DMS114 treated with DMSO at 0.1 percent for 48 hours (cell line): ENCODE measurements at regions not wholly inside any gene's neighbourhood (a gene's known extent, or its start where the extent isn't known, plus 50 kb on each side); places are given as distances from the start of the nearest gene placed in this dataset.
"Not testable (repeated sequence)": the region's sequence is repeated elsewhere in the genome, so short reads cannot be mapped to it uniquely, and the experiment has no call there.

Source experiments
- DNase-seq: peaks from one replicate; lab custom pipeline; 2025; ENCODE audit not compliant: unreplicated experiment; lab: John Stamatoyannopoulos, UW

- no peak for DNase-seq
Observed at GRCh38 chr9:82052081-82052480, 63.5 kb downstream of the SPATA31D1 start.

DNA sequence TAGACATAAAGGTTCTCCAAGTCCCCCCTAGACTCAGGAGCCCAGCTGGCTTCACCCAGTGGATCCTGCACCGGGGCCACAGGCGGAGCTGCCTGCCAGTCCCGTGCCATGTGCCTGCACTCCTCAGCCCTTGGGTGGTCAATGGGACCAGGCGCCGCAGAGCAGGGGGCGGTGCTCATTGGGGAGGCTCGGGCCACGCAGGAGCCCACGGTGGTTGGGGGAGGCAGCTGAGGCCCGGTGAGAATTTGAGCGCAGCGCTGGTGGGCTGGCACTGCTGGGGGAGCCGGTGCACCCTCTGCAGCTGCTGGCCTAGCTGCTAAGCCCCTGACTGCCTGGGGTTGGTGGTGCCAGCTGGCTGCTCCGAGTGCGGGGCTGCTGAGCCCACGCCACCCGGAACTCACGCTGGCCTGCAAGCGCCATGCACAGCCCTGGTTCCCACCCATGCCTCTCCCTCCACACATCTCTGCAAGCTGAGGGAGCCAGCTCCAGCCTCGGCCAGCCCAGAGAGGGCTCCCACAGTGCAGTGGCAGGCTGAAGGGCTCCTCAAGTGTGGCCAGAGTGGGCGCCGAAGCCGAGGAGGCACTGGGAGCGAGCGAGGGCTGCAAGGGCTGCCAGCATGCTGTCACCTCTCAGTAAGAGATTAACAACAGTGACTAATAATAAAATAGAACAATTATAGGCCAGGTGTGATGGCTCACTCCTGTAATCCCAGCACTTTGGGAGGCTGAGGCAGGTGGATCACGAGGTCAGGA lies 65.9 kb downstream of the SPATA31D1 start:
- DNase-seq = no peak

DNA sequence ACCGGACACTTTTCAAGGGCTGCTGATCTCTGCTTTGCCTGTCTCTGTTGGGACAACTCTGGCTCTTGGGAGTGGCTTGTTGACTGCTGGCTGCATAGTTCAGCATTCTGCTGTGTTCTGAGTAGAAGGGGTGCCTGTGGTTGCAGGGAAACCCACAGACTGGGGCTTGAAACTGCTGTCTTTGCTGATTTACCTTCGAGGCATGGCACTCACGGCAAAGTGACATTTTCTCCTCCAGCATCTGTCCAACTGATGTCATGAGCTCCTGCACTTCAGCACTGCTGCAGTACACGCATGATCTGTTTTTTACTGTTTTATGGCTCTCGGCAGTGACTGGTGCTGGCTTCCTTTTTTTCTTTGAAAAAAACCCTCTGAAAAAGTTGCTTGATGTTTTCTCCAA lies 69.2 kb downstream of the SPATA31D1 start:
- DNase-seq = no peak

GRCh38 chr9:82061801-82062200 lies 73.2 kb downstream of the SPATA31D1 start:
- DNase-seq = not testable (repeated sequence)

- DNase-seq = no peak
Observed at GRCh38 chr9:82062245-82062644, 73.7 kb downstream of the SPATA31D1 start.

DNA sequence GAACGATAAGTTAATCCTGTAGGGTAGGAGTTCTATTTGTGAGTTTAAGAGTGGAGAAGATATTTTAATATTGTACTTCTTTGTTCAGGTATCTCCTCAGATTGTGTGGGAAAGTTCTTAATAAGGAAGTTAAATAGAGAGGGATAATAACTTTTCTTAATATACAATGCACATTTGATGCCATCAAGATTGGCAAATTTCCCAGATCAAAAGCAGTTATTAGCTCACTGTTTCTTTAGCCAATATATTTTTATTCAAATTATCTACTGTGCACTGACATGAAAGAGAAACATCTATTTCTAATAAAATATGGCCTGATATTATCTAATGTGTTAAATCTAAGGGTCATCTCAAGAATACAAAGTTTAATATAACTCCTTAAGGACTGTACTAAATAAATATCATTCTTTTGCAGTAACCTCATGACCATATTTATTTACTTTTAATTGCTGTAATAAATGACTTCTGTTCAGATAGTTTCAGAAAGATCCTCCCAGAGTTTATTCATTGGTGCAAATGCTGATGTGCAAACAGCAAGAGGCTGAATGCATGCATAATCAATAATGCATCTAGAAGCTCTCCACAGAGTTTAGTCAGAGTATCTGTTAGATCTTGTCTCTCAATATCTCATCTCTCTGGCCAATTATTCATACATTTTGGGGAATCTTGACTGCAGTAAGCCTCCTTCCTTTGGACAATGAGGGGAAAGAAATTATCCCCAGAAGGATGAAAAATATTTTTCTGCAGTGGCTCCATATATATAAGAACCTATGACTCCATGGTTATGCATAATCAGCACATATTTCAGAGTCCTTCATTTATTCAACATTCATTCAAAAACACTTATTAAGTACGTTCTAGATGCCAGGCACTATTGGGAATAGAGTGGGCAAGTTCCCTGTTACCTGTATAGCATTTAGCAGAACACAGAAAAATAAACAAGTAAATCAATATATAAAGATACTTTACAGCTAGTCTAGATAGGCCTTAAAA lies 85.3 kb downstream of the SPATA31D1 start:
- no peak for DNase-seq

DNA sequence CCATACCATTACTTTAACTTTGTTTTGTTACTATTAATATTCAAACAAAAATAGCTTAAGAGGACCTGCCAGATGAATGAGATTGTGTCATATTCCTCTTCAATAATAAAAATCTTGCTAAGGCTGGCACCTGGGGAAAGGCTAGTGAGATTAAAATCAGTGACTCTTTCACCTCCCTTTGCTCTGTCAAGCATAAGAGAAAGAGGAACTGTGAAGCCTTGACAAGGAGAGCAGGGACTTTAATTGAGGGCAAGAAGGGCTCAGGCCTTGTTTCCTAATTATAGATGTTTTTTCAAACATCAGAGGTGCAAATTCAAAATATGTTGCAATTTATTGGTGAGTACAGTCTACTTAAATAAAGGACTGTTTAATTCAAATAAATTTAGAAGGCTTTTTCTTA lies 91.7 kb downstream of the SPATA31D1 start:
- DNase-seq = no peak

- no peak for DNase-seq
Observed at GRCh38 chr9:82081496-82081895, 92.9 kb downstream of the SPATA31D1 start.

DNA sequence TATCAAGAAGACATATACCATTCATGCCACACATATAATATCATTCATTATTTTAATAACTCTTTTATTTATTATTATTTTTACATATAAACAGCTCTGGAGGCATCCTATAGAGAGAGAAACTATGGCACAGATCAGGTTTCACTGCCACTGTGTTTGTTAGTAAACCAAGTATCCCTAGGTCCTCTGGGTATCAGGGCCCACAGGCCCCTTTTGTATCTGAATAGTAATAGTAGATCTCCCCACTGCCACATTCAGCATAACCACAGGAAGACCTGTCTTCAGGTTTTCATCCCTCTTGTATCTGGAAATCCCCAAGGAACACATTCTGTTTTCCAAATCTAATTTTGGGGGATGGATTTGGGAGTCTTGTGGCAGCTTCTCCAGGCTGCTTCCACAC lies 94.0 kb downstream of the SPATA31D1 start:
- no peak for DNase-seq

DNA sequence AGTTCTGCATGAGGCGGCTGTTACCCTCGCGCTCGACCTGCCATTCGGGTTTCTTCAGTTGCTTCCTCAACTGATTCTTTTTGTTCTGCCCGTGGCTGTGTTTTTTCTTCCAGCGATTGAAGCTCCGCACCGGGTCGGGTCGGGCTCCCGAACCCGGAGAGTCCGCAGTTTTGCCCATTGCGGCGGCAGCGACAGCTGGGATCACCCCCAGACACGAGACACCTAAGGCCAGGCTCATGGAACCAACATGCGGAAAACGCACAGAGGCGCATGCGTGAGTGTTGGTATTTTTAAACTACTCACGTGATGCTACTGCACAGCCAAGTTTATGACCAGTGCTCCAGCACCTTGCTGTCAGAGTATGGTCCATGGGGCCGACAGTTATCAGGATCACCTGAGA lies 100.0 kb downstream of the SPATA31D1 start:
- DNase-seq = no peak

GRCh38 chr9:82090046-82090445 lies 101.5 kb downstream of the SPATA31D1 start:
- no peak for DNase-seq

DNA sequence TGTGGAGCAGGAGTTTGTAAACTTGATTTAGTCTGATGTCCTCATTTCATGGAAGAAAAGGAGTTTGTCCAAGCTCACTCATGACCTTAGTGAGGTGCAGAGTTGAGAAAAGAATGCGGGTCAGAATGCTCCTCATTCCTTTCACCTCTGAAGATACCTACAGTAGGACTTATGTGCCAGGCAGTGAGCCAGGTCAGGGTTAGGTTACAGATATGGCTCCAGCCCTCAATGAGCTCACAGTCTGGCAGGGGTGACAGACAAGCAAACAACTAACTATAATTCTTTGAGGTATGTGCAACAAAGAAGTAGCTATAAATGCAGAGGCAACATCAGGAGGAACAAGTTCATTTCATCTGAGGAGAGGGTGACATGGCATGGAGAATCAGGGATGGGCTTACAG lies 102.5 kb downstream of the SPATA31D1 start:
- no peak for DNase-seq

DNA sequence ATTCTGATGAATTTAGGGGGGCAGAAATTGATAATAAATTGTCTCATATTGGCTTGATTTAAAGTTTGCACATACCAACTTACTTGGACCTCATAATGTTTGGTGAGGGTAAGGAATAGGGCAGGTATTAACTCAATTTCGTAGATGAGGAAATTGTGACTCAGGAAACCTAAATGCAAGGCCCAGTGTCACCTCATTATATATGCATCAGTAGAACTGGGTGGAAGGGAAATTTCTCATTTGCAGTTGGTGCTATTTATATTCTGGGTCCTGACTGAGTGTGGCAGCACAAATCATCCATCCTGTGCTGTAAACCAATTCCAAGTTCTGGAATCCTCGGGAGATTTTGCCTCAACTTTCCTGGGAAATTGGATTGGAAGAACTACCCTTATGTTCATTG lies 103.0 kb downstream of the SPATA31D1 start:
- DNase-seq = no peak

DNA sequence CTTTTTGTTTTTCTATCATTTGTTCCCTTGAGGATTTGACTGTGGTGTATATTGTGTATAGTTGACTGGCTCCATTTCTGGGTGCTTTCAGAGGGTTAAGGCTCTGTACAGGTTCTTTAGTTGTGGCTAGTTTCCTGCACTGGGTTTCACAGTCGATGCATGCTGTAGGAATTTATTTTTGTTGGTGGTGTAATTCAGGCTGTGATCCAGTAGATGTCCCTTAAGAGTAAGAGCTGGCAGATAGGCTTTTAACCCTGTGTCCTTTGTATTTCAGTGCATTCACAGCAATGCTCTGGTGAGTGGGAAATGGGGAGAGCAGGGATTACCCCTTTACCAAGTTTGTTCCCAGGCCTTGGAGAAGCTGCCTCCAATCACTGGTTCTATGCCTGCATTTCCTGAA lies 112.9 kb downstream of the SPATA31D1 start:
- DNase-seq = no peak

GRCh38 chr9:82104252-82104651 lies 115.7 kb downstream of the SPATA31D1 start:
- DNase-seq = no peak

- DNase-seq = no peak
Observed at GRCh38 chr9:82105729-82106128, 117.2 kb downstream of the SPATA31D1 start.

- no peak for DNase-seq
Observed at GRCh38 chr9:82106536-82106935, 118.0 kb downstream of the SPATA31D1 start.

- no peak for DNase-seq
Observed at GRCh38 chr9:82108474-82108873, 119.9 kb downstream of the SPATA31D1 start.

- no peak for DNase-seq
Observed at GRCh38 chr9:82108941-82109340, 120.4 kb downstream of the SPATA31D1 start.

DNA sequence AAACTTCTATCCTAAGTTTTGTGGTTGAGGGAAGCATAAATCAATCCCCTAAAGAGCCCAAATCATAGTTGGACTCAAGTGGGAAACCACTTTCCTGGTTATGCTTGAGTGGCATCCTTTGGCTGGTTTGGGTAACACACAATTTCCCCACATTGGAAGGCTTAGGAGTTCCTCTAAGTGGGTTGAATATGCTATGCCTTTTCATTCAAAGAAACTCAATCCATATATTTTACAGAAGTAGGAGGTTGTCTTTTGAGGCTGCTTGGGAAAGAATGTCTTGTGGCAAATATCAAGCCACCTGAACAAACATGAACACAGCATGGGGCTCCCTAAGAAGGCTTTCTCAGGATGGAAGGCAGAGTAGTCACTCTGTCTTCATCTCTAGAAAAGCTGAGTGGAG lies 121.1 kb downstream of the SPATA31D1 start:
- no peak for DNase-seq

DNA sequence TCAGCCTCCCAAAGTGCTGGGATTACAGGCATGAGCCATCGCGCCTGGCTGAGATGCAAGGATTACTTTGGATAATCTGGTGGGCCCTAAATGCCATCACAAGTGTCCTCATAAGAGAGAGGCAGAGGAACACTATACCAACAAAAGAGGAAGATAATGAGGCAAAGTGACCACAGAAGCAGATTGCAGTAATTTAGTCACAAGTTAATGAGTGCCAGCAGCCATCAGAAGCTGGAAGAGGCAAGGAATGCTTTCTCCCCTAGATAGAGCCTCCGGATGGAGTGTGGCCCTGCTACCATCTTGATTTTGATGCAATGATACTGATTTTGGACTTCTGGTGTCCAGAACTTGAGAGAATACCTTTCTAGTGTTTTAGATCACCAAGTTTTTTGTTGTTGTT lies 122.3 kb downstream of the SPATA31D1 start:
- no peak for DNase-seq

- no peak for DNase-seq
Observed at GRCh38 chr9:82115331-82115730, 126.8 kb downstream of the SPATA31D1 start.
